Omental fat pad (tissue), 3 donors: ENCODE measurements at regions not wholly inside any gene's neighbourhood (a gene's known extent, or its start where the extent isn't known, plus 50 kb on each side); places are given as distances from the start of the nearest gene placed in this dataset.

ENCODE experiments used
- ATAC-seq: fragments of 150-250 bp; one replicate; pipeline ENCODE4 v1.9.1; 2016; ENCODE audit warnings: mild to moderate bottlenecking, moderate library complexity; ENCODE audit not compliant: low FRiP score
- DNase-seq: peaks from one replicate; pipeline ENCODE4 v3.0.0-alpha.2; 2019; ENCODE audit warnings: low spot score
- TF ChIP-seq, protein P1 (sequence below), 3 donors: fragments of 450-650 bp; IDR thresholded peaks; one replicate each; pipeline ENCODE4 v1.5.1; 2016 to 2017; ENCODE audit warnings: antibody characterized with exemption in 3 of 3, mild to moderate bottlenecking in 3 of 3, moderate library complexity in 2 of 3

DNA sequence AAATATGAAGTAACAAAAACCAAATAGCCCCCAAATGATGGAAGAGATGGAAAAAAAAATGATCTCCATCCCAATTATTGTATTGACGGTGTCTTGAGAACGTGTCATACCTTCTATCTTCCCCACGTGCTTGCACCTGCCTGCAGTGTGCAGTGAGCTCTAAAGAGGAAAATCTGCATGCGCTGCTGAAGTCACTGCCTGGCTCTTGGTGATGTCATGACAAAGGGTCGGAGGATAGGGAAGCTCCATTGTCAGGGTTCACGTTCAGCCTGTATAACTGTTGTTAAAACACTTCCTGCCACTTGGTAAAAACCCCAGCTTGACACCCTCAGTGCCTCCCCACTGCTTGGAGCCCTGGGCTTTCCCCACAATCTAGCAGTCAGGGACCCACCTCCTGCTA, 549.2 kb upstream of the MKI67 start:
- no peak for ATAC-seq
- TF ChIP-seq, protein P1, sequence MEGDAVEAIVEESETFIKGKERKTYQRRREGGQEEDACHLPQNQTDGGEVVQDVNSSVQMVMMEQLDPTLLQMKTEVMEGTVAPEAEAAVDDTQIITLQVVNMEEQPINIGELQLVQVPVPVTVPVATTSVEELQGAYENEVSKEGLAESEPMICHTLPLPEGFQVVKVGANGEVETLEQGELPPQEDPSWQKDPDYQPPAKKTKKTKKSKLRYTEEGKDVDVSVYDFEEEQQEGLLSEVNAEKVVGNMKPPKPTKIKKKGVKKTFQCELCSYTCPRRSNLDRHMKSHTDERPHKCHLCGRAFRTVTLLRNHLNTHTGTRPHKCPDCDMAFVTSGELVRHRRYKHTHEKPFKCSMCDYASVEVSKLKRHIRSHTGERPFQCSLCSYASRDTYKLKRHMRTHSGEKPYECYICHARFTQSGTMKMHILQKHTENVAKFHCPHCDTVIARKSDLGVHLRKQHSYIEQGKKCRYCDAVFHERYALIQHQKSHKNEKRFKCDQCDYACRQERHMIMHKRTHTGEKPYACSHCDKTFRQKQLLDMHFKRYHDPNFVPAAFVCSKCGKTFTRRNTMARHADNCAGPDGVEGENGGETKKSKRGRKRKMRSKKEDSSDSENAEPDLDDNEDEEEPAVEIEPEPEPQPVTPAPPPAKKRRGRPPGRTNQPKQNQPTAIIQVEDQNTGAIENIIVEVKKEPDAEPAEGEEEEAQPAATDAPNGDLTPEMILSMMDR (IDR thresholded peaks at IDR 0.05), result no peak
- DNase-seq, result no peak

DNA sequence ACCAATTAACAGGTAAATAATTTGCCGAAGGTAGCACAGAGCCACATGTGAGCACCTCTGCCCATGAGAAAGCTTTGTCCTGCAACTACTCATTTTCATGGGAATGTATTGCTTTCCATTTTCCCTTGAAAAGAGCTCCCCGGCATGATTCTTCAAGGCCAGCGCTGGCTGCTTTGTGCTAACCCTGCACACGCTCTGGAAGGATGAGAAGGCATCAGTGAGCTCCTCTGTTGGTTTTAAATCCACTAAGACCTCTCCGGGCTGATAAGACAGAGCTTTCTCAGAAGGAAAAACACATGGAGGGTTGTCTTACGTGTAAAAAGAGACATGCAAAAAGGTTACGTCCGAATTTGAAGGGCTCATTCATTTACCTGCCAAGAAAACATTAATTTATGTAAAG, 553.9 kb upstream of the MKI67 start:
- TF ChIP-seq, protein P1 (IDR thresholded peaks at IDR 0.05), result no peak
- no peak for DNase-seq
- ATAC-seq, result no peak

DNA sequence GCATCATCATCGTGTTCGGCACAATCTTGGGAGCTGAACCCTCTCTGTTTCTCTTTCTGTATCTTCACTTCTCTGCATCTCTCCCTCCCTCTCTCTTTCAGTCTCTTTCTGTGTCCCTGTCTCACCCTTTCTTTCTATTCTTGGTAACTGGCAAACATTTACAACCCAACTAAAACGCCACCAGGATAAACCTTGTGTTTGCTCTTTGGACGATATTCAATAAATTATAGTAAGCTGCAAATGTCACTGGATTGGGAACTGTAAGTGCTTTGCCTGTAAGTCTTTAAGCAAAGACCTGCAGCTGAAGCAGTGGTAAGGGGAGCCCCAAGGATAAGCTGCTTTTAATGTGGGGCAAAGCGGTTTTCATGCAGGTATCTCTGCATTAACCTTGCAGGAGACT, 558.0 kb upstream of the MKI67 start:
- no peak for ATAC-seq
- TF ChIP-seq, protein P1 (IDR thresholded peaks at IDR 0.05), result no peak
- no peak for DNase-seq

DNA sequence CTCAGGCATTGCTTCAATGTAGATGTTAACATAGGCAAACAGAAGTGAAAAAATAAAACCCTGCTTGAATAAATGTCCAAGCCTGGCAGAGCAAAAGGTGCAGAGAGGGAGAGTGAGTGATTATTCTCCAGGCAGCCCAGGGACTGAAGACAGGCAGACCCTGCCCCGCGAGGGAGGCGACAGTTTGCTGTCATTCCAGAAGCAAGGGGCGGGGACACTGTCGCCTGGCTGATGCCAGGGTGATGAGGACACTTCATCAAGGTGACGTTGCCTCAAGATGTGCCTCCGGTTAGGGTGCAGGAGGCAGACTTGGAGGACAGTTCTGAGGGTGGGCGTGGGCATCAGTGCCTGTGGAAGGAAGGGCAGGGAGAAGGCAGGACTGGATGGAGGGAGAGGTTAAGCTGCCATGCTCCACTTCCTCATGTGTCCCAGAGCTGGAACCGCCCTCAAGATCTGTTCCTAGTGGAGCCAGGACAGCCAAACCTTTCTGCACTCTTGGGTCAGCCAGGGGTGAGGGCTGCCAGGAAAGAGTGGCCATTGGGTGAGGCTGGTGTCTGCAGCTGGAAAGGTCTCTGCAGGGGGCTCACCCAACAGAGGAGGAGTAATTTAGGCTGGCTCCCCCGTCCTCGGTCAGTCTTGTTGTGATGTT, 560.5 kb upstream of the MKI67 start:
- DNase-seq, result no peak
- no peak for ATAC-seq
- TF ChIP-seq, protein P1 (IDR thresholded peaks at IDR 0.05), result no peak

DNA sequence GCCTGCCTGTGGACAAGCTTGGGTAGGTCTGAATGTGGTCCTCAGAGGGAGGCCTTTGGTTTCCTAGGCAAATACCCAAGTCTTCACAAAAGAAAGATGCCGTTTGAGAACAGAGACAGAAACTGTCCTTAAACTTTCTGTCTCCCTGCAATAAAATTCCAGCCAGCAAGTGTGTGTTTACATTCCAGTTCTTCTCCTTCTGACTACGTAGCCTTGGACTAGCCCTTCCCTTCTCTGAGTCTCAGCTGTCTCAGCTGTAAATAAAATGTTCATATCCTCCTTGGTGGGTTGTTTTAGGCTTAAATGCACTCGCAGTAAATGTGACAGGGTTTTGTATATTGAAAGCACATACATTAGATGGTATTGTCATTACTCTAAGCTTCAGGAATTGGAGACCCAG, 561.2 kb upstream of the MKI67 start:
- no peak for DNase-seq
- TF ChIP-seq, protein P1 (IDR thresholded peaks at IDR 0.05), result no peak
- ATAC-seq, result no peak

DNA sequence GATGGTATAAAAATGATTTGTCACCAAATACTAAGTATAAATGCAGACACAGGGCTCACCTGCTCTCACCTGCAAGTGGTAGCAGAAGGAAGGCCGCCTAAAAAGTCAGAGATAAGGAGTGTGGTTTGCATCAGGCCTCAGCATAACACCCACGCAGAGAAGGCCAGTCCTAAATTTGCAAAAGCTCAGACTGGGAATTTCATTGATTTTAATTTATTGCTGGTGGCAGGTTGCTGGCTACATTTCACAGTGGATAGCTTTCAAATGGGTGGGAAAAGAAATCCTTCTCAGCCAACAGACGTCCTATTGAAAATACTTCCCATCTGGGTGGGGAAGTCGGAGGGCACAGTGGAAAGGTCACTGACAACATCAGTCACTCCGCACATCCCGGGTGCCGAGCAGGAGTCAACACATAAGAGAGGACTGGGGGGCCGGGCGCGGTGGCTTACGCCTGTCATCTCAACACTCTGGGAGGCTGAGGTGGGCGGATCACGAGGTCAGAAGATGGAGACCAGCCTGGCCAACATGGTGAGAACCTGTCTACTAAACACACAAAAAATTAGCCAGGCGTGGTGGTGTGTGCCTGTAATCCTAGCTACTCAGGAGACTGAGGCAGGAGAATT, 561.8 kb upstream of the MKI67 start:
- ATAC-seq (no peak), DNase-seq (no peak)
- TF ChIP-seq, protein P1 (IDR thresholded peaks at IDR 0.05), result no peak

DNA sequence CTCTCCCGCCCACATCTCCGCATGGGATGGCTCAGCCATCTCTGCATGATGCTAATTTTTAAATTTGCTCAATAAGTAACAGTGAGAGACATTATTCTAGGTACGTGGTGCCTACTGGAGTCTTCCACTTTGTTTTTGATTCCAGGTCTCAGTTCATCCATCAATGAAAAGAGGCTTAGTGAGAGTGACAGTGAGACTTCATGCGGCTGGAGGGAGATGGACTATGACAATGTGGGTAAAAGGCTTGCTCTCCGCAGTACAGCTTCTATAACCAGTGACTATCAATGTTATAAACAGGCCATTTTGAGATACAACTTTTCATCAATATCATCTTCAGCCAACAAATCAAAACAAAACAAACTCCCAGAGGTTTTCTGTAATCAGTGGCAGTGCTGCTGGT, 563.4 kb upstream of the MKI67 start:
- TF ChIP-seq, protein P1 (IDR thresholded peaks at IDR 0.05), result no peak
- ATAC-seq (no peak), DNase-seq (no peak)
